Gastroesophageal sphincter (tissue), 3 donors: ENCODE measurements at regions not wholly inside any gene's neighbourhood (a gene's known extent, or its start where the extent isn't known, plus 50 kb on each side); places are given as distances from the start of the nearest gene placed in this dataset.

Experiments
- CTCF ChIP-seq, 4 experiments: fragments of 200-600 bp in 2 of 4; fragments of 450-650 bp in 2 of 4; sonication (generic) in 1 of 4; IDR thresholded peaks; one replicate each; pipeline ENCODE4 v1.5.1; 2017 to 2019; ENCODE audit warnings: antibody characterized with exemption in 4 of 4, mild to moderate bottlenecking in 2 of 4, moderate library complexity in 2 of 4
- POLR2A ChIP-seq, 2 donors: fragments of 450-650 bp; IDR thresholded peaks; one replicate each; pipeline ENCODE4 v1.6.1; 2017; ENCODE audit warnings: antibody characterized with exemption in 2 of 2, mild to moderate bottlenecking in 2 of 2, moderate library complexity in 1 of 2

GRCh38 chr10:117723343-117723742 lies 180.8 kb downstream of the EMX2 start:
- TF ChIP-seq CTCF (IDR thresholded peaks at IDR 0.05) (no peak), POLR2A (IDR thresholded peaks at IDR 0.05) (no peak)
